ENCODE measurements at regions not wholly inside any gene's neighbourhood (a gene's known extent, or its start where the extent isn't known, plus 50 kb on each side); places are given as distances from the start of the nearest gene placed in this dataset.

DNA sequence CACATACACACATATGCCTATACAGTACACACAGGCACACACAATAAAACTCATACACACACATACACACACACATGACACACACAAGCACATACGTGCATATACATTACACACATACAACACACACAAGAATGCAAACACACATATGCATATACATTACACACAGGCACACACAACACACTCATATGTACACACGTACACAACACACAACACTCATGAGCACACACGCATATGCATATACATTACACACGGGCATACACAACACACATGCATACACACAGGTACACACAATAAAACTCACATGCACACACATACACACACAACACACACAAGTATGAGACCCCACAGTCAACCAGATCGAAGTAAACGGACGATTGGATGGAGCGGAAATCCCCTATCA is 238.2 kb downstream of the ERMARD start:
- TF ChIP-seq POLR2A (IDR thresholded peaks at IDR 0.05), result no peak
- TF ChIP-seq, protein P1, sequence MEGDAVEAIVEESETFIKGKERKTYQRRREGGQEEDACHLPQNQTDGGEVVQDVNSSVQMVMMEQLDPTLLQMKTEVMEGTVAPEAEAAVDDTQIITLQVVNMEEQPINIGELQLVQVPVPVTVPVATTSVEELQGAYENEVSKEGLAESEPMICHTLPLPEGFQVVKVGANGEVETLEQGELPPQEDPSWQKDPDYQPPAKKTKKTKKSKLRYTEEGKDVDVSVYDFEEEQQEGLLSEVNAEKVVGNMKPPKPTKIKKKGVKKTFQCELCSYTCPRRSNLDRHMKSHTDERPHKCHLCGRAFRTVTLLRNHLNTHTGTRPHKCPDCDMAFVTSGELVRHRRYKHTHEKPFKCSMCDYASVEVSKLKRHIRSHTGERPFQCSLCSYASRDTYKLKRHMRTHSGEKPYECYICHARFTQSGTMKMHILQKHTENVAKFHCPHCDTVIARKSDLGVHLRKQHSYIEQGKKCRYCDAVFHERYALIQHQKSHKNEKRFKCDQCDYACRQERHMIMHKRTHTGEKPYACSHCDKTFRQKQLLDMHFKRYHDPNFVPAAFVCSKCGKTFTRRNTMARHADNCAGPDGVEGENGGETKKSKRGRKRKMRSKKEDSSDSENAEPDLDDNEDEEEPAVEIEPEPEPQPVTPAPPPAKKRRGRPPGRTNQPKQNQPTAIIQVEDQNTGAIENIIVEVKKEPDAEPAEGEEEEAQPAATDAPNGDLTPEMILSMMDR (IDR thresholded peaks at IDR 0.05), result no peak

Measured in testis (tissue), 2 donors.